ENCODE measurements at regions not wholly inside any gene's neighbourhood (a gene's known extent, or its start where the extent isn't known, plus 50 kb on each side); places are given as distances from the start of the nearest gene placed in this dataset.

GRCh38 chr4:42329421-42329820, 67.9 kb upstream of the SHISA3 start:
- no peak for TF ChIP-seq CTCF (IDR thresholded peaks at IDR 0.05; ENCODE audit: control insufficient read depth, insufficient read depth, low read depth, low read length, missing control alignments)
- DNase-seq (ENCODE audit: low read depth), result no peak
- no peak overlapping the region for H3K4me3 ChIP-seq (ENCODE audit: control insufficient read depth, low read depth, low read length)

- DNase-seq (ENCODE audit: low read depth), result no peak
- no peak overlapping the region for H3K4me3 ChIP-seq (ENCODE audit: control insufficient read depth, low read depth, low read length)
- TF ChIP-seq CTCF (IDR thresholded peaks at IDR 0.05; ENCODE audit: control insufficient read depth, insufficient read depth, low read depth, low read length, missing control alignments), result no peak
These were observed 67.2 kb upstream of the SHISA3 start for GRCh38 chr4:42330002-42330592.

GRCh38 chr4:42331040-42331439, 66.2 kb upstream of the SHISA3 start:
- TF ChIP-seq CTCF (IDR thresholded peaks at IDR 0.05; ENCODE audit: control insufficient read depth, insufficient read depth, low read depth, low read length, missing control alignments), result no peak
- no peak for DNase-seq (ENCODE audit: low read depth)
- H3K4me3 ChIP-seq (ENCODE audit: control insufficient read depth, low read depth, low read length), result no peak overlapping the region

- TF ChIP-seq CTCF (IDR thresholded peaks at IDR 0.05; ENCODE audit: control insufficient read depth, insufficient read depth, low read depth, low read length, missing control alignments), result no peak
- H3K4me3 ChIP-seq (ENCODE audit: control insufficient read depth, low read depth, low read length), result no peak overlapping the region
- no peak for DNase-seq (ENCODE audit: low read depth)
These were observed 65.3 kb upstream of the SHISA3 start for GRCh38 chr4:42331914-42332368.

- TF ChIP-seq CTCF (IDR thresholded peaks at IDR 0.05; ENCODE audit: control insufficient read depth, insufficient read depth, low read depth, low read length, missing control alignments), result no peak
- DNase-seq (ENCODE audit: low read depth), result no peak
- H3K4me3 ChIP-seq (ENCODE audit: control insufficient read depth, low read depth, low read length), result no peak overlapping the region
These were observed 57.3 kb upstream of the SHISA3 start for GRCh38 chr4:42339935-42340406.

GRCh38 chr4:42341518-42342026, 55.7 kb upstream of the SHISA3 start:
- TF ChIP-seq CTCF (IDR thresholded peaks at IDR 0.05; ENCODE audit: control insufficient read depth, insufficient read depth, low read depth, low read length, missing control alignments), result no peak
- DNase-seq (ENCODE audit: low read depth), result no peak
- no peak overlapping the region for H3K4me3 ChIP-seq (ENCODE audit: control insufficient read depth, low read depth, low read length)
